ENCODE measurements at regions not wholly inside any gene's neighbourhood (a gene's known extent, or its start where the extent isn't known, plus 50 kb on each side); places are given as distances from the start of the nearest gene placed in this dataset.
"Not testable (repeated sequence)": the region's sequence is repeated elsewhere in the genome, so short reads cannot be mapped to it uniquely, and the experiment has no call there.

DNA sequence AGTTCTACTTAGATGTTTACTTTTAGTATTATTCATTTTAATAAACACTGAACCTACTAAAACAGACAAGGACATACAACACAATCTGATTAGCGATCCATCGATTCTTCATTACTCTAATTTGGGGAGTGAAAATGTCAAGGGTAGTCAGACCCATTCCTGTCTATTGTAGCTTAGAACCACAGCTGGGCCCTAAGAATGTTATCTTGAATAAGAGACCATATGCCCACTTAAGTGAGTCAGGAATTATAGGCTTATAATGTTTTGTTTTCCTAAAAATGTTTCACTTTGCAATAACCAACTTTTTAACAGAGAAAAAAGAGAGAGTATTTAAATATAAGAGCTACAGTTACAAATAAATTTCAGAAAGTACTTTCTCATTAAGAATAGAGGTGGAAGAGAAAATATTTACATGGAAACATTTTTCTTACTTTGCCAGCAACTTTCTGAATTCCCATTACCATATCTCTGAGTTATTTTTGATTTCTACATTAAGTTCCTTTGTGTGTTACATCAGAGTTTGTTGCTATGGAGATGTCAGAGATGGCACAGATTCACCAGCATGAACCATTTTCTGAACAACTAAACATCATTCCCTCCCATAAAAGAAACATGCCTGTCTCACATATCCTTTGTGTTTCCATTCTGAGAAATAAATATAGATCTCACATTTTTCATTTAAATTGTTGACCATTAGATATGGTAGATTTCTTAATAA is 75.4 kb upstream of the SLC13A1 start:
- CTCF ChIA-PET: no interaction called here
- intact Hi-C loops (cut with micrococcal nuclease): no loop called here
- no peaks in the 10 kb centered on the region for H3K36me3 Mint-ChIP-seq (ENCODE audit: low read depth)
- no peak for DNase-seq
- no peak overlapping the region for H3K4me3 Mint-ChIP-seq
- H3K27me3 Mint-ChIP-seq (ENCODE audit: low read depth): no peaks in the 10 kb centered on the region
- H3K9me3 Mint-ChIP-seq: peaks cover 2% of the 10 kb centered on the region
- no peak overlapping the region for H3K27ac Mint-ChIP-seq
- H3K4me1 Mint-ChIP-seq (ENCODE audit: low read depth): no peaks in the 10 kb centered on the region

DNA sequence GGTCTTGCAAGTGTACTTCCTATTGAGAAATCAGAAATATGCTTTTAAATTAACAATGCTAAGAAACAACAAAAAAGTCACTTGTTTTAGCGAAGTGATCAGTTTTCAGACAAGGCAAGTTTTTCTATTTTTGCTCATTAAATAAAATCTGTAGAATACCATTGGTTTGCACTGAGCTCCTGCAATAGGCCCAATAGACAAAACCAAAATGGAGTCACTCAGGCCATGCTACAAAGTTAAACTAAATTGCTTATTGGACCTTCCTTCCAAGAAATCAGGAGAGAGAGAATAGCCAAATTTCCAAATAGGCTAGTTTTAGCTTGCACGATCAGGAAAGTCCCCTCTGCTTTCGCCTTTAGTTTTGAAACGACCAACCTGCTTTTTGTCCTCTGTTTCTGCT is 73.4 kb upstream of the SLC13A1 start:
- intact Hi-C loops (cut with micrococcal nuclease): no loop called here
- CTCF ChIA-PET: no interaction called here
- no peak for DNase-seq
- peaks cover 2% of the 10 kb centered on the region for H3K27me3 Mint-ChIP-seq (ENCODE audit: low read depth)
- H3K4me3 Mint-ChIP-seq: no peak overlapping the region
- H3K9me3 Mint-ChIP-seq: peaks cover 2% of the 10 kb centered on the region
- H3K27ac Mint-ChIP-seq: no peak overlapping the region
- H3K36me3 Mint-ChIP-seq (ENCODE audit: low read depth): no peaks in the 10 kb centered on the region
- no peaks in the 10 kb centered on the region for H3K4me1 Mint-ChIP-seq (ENCODE audit: low read depth)

DNA sequence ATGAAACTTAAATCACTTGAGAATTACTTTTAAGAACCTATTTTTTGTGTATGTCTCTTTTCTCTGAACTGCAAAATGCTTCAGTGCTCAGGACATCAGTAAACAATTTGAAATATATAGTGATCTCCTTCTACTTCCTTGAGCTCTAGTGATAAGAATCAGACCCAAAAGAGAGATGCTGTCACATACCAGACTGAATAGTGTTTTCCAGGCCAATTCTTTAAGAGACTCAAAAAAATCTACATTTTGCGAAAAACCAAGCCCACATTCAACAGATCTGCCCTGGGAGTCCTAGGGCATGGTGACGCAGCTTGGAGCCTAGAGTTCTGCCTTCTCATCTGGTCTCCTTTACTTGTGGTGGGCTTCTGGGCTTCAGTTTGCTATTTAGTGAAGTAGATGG is 72.1 kb upstream of the SLC13A1 start:
- CTCF ChIA-PET: no interaction called here
- H3K36me3 Mint-ChIP-seq (ENCODE audit: low read depth): no peaks in the 10 kb centered on the region

DNA sequence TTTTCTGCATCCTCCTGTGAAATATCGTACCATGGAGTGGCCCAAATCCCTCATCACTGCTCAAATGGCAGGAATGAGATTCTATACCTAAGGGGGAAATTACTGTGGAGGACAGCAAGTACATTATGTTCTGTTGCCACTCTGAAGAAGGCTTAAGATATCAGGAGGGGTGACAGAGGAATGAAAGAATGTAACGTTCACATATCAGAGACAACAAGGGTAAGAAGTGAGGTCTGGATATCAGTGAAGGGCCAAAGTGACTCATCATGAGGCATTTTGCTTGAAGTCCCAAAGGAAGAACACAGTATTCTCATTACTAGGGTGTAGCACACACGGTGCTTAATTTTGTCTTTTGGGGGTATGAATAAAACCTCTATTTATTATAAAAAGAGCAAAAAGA is 71.5 kb upstream of the SLC13A1 start:
- H3K27ac Mint-ChIP-seq: no peak overlapping the region
- intact Hi-C loops (cut with micrococcal nuclease): no loop called here
- CTCF ChIA-PET: no interaction called here

More for the DNA sequence above, 72.1 kb upstream of the SLC13A1 start:
- no peak overlapping the region for H3K27ac Mint-ChIP-seq
- no peaks in the 10 kb centered on the region for H3K4me1 Mint-ChIP-seq (ENCODE audit: low read depth)
- intact Hi-C loops (cut with micrococcal nuclease): no loop called here
- H3K27me3 Mint-ChIP-seq (ENCODE audit: low read depth): peaks cover 2% of the 10 kb centered on the region
- no peak for DNase-seq
- no peak overlapping the region for H3K4me3 Mint-ChIP-seq
- H3K9me3 Mint-ChIP-seq: peaks cover 2% of the 10 kb centered on the region

DNA sequence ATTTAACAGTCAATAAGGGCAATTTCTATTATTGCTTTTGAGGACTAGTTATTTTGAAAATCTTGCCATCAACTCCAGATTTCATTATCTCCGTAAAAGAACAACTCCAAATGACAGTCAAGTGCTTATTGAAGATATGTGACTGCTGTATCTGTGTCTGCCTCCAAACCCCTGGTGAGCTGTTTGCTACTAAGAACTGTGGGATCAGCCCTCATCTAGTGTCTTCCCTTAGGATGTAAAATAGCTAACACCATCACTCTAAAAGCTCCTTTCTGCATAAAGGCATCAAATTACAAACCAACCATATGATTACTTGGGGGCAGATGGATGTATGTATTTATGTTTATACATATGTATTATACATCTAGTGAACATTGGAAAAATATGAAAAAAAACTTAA is 70.8 kb upstream of the SLC13A1 start:
- H3K36me3 Mint-ChIP-seq (ENCODE audit: low read depth): no peaks in the 10 kb centered on the region
- H3K27me3 Mint-ChIP-seq (ENCODE audit: low read depth): peaks cover 2% of the 10 kb centered on the region
- H3K4me3 Mint-ChIP-seq: no peak overlapping the region
- H3K27ac Mint-ChIP-seq: no peak overlapping the region
- intact Hi-C loops (cut with micrococcal nuclease): no loop called here
- peaks cover 2% of the 10 kb centered on the region for H3K9me3 Mint-ChIP-seq
- DNase-seq: no peak
- CTCF ChIA-PET: no interaction called here
- no peaks in the 10 kb centered on the region for H3K4me1 Mint-ChIP-seq (ENCODE audit: low read depth)

More for the DNA sequence above, 71.5 kb upstream of the SLC13A1 start:
- Mint-ChIP-seq H3K36me3 (ENCODE audit: low read depth) (no peaks in the 10 kb centered on the region), H3K9me3 (peaks cover 2% of the 10 kb centered on the region), H3K4me3 (no peak overlapping the region), H3K27me3 (ENCODE audit: low read depth) (peaks cover 2% of the 10 kb centered on the region), H3K4me1 (ENCODE audit: low read depth) (no peaks in the 10 kb centered on the region)
- no peak for DNase-seq

DNA sequence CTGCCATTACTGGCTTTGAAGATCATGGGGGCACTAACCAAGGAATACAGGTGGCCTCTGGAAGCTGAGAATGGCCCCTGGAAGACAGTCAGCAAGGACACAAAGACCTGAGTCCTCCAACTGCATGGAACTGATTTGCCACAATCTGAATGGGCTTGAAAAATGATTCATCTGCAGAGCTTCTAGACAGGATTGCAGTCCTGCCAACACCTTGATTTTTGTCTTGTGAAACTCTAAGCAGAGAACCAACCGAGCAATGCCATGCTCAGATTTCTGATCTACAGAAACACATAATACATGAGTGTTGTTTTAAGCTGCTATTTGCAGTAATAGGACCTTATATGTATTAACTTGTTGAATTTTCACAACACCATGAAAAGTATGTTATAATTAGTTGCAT is 66.1 kb upstream of the SLC13A1 start:
- intact Hi-C loops (cut with micrococcal nuclease): no loop called here
- Mint-ChIP-seq H3K9me3 (peaks cover 4% of the 10 kb centered on the region), H3K27me3 (ENCODE audit: low read depth) (peaks cover 2% of the 10 kb centered on the region), H3K27ac (no peak overlapping the region), H3K36me3 (ENCODE audit: low read depth) (no peaks in the 10 kb centered on the region), H3K4me3 (no peak overlapping the region), H3K4me1 (ENCODE audit: low read depth) (no peaks in the 10 kb centered on the region)
- no peak for DNase-seq
- CTCF ChIA-PET: no interaction called here

DNA sequence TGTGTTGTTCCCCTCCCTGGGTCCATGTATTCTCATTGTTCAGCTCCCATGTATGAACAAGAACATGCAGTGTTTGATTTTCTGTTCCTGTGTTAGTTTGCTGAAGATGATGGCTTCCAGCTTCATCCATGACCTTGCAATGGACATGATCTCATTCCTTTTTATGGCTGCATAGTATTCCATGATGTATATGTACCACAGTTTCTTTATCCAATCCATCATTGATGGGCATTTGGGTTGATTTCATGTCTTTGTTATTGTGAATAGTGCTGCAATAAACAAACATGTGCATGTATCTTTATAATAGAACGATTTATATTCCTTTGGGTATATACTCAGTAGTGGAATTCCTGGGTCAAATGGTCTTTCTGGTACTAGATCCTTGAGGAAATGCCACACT is 65.1 kb upstream of the SLC13A1 start:
- CTCF ChIA-PET; H3K4me3 Mint-ChIP-seq; H3K4me1 Mint-ChIP-seq (ENCODE audit: low read depth); DNase-seq; H3K9me3 Mint-ChIP-seq; H3K27ac Mint-ChIP-seq; H3K27me3 Mint-ChIP-seq (ENCODE audit: low read depth); intact Hi-C loops (cut with micrococcal nuclease); H3K36me3 Mint-ChIP-seq (ENCODE audit: low read depth): not testable (repeated sequence)

DNA sequence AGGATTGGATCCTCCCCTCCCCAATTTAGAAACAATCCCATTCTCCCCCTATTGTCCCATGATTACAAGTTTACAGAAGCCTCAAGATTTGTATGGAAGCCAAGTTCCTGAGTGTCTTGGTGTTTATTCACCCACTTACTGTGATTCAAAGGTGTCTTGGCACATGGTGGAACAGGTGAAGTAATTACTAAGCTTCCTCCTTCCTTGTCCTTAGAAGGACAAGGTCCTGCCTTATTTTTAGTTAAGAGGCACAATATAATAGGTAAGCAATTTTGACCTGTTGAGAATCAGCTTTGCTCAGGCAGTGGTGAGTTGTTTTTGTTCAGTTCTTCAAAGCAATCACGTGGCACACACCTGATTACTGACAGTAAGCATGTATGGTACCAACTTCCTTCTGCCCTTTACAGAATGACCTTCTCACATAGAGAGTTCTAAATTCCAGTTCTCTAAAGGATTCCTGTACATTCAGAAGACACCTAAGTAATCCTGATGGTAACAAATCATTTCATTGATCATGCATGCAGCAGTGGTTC is 60.7 kb upstream of the SLC13A1 start:
- Mint-ChIP-seq H3K36me3 (ENCODE audit: low read depth) (no peaks in the 10 kb centered on the region), H3K27me3 (ENCODE audit: low read depth) (no peaks in the 10 kb centered on the region), H3K4me3 (no peak overlapping the region), H3K9me3 (peaks cover 3% of the 10 kb centered on the region), H3K27ac (no peak overlapping the region), H3K4me1 (ENCODE audit: low read depth) (no peaks in the 10 kb centered on the region)
- no peak for DNase-seq
- CTCF ChIA-PET: no interaction called here
- intact Hi-C loops (cut with micrococcal nuclease): no loop called here

DNA sequence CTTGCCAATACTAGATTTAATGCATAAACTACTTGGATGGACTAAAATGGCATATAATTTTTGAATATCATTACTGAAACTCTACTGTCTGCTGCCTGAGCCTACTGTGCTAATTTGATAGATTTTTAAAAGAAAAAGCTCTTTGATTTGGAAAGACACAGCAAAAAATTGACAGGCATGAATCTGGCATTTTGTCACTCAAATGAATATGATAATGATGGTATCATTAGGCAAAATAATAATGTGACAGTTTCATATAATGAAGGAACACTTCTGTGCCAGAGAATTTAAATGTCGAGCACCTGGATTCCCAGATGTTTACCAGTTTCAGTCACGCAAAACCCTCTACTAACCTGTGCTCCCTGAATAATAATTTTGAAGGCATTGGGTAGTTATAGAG is 60.0 kb upstream of the SLC13A1 start:
- H3K36me3 Mint-ChIP-seq (ENCODE audit: low read depth): no peaks in the 10 kb centered on the region
- no peak overlapping the region for H3K4me3 Mint-ChIP-seq
- no peak for DNase-seq
- CTCF ChIA-PET: no interaction called here
- H3K27ac Mint-ChIP-seq: no peak overlapping the region
- H3K27me3 Mint-ChIP-seq (ENCODE audit: low read depth): no peaks in the 10 kb centered on the region
- intact Hi-C loops (cut with micrococcal nuclease): no loop called here
- H3K4me1 Mint-ChIP-seq (ENCODE audit: low read depth): no peaks in the 10 kb centered on the region
- peaks cover 3% of the 10 kb centered on the region for H3K9me3 Mint-ChIP-seq
